ENCODE measurements at regions not wholly inside any gene's neighbourhood (a gene's known extent, or its start where the extent isn't known, plus 50 kb on each side); places are given as distances from the start of the nearest gene placed in this dataset.

DNA sequence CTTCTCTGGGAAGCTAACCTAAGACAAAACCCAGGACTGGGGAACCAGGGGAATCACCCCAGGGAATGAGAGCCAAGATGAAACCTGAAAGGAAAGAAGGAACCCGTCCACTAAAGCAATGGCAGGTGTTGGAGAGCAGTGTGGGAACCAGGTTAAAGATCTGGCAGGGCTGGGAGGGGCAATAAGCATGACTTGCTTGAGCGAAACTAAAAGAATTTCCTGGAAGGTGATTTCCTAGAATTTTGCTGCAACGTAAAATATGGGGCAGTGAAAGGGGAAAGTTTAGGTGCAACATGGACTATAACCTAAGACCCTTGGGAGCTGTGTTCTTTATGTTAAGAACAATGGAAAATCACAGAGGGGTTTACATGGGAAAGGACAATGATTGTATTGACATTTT lies 126.2 kb upstream of the SSTR4 start:
- in situ Hi-C loops (cut with MboI; ENCODE audit: low sequenced_read_pairs): no loop called here

DNA sequence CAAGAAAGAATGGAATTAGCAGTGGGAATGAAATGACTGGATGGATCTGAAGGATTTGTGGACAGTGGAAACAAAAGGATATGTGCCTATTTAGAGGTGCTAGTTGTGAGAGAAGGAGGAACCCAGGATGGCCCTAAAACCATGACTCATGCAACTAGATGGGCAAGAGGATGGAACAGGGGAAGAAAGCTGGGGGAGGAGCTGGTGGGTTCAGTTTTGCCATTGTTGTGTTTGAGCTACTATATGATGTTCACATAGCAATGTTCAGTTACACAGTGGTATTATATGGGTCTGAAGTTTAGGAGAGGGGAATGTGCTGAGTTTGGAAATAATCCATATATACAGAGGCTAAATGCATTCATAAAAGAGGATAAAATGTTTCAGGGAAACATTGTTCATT lies 125.7 kb upstream of the SSTR4 start:
- in situ Hi-C loops (cut with MboI; ENCODE audit: low sequenced_read_pairs): no loop called here

DNA sequence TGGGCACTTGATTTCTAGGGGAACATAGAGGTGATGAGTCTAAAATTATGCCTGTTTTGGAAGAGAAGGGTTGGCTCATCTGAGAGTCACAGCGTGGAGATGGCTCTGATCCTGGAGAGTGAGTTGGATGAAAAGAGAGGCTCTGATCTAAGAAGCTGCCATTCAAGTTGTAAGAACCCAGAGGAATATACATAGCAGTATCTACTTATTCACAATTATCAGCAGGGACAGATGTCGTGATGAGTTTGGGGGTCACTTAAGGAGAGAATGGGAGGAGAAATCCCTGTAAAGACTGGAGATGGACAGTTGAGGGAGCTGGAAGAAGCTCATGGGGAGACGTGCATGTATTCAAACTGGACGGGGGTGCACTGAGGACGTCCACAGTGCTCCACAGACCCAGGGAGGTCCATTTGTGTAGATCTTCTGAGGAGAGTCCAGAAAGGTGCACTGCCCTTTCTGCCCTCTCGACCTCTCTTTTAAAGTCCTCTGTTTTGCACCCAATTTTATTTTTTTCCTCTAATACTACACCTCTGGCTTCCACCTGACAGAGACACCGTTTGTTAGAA lies 124.7 kb upstream of the SSTR4 start:
- in situ Hi-C loops (cut with MboI; ENCODE audit: low sequenced_read_pairs): no loop called here

DNA sequence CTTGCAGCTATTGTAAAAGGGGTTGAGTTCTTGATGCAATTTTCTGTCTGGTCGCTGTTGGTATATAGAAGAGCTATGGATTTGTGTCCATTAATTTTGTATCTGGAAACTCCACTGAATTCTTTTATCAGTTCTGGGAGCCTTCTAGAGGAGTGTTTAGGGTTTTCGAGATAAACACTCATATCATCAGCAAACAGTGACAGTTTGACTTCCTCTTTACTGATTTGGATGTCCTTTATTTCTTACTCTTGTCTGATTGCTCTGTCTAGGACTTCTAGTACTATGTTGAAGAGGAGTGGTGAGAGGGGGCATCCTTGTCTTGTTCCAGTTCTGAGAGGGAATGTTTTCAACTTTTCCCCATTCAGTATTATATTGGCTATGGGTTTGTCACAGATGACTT lies 120.8 kb upstream of the SSTR4 start:
- in situ Hi-C loops (cut with MboI; ENCODE audit: low sequenced_read_pairs): no loop called here

DNA sequence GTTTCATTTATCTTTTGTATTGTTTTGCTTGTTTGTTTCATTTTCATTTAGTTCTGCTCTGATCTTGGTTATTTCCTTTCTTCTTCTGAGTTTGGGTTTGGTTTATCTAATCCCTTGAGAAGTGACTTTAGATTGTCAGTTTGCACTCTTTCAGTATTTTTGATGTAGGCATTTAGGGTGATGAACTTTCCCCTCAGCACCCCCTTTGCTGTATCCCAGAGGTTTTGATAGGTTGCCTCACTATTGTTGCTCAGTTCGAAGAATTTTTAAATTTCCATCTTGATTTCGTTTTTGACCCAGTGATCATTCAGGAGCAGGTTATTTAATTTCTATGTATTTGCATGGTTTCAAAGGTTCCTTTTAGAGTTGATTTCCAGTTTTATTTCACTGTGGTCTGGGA lies 119.6 kb upstream of the SSTR4 start:
- in situ Hi-C loops (cut with MboI; ENCODE audit: low sequenced_read_pairs): no loop called here

DNA sequence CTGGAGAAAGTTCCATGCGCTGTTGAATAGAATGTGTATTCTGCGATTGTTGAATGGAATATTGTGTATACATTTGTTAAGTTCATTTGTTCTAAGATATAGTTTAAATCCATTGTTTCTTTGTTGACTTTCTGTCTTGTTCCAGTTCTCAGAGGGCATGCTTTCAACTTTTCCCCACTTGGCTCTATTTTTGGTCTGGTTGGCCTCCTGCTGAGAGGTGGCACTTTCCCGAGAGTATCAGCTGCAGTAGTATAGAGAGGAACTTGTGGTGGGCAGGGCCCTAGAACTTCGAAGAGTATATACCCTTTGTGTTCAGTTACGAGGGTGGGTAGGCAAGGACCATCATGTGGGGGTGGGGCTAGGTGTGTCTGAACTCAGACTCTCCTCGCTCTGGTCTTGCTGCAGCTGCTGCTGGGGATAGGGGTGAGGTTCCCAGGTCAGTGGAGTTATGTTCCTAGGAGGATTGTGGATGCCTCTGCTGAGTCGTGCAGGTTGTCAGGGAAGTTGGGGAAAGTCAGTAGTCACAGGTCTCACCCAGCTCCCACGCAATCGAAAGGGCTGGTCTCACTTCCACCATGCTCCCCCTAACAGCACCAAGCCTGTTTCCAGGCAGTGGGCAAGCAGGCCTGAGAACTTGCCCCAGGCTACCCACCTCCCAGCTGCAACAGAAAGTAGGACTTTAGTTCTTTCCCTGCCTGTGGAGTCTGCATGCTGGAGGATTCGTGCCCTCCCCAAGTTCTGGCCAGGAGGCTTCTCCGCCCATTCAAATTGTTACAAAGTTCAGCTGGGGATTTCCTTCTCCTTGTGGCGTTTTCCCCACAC lies 118.9 kb upstream of the SSTR4 start:
- in situ Hi-C loops (cut with MboI; ENCODE audit: low sequenced_read_pairs): no loop called here

DNA sequence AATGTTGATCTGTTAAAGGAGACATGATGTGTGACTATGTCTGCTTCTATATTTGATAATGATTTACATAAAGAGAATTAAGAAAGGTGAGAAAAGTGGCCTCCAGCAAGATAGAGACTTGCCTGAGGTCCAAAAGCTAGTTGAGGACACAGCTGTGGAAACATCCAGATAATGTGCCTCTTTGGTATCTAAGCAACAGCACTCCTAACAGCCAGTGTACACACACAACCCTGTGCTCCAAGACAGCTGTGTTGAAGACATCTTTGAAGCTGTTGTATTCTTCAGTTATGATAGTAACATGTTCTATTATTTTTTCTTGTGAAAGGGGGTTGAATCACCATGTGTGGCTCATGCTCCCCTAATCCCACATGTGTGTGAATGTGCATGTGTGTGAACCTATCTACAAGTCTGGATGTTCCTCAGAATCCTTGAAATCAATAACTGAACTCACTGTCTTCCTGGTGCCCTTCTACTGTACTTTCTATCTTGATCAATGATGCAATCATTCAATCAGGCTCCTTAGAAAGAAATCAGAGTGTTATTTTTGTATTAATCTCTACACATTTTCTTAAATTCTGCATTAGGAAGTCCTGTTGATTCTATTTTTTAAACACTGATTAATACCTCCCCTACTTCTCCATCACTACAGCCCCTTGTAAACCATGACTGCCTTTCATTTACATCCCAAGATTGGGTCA lies 116.7 kb upstream of the SSTR4 start:
- in situ Hi-C loops (cut with MboI; ENCODE audit: low sequenced_read_pairs): no loop called here

DNA sequence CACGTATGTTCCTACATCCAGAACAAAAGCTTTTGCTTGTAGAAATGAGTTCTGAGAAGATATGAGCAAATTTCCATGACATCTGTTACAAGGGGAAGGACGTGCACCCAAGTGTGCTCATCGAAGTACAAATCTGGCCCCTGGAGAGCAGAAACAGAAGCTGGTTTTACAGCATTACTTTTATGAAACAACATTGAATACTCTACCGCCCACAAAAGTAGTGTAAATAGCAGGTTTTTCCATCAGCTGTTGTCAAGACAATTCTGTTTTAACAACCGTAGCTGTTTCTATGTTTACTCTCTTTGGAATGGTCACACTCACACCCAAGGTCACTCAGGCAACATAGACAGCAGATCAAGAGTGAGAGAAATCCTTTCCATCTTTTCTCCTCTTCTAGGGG lies 114.2 kb upstream of the SSTR4 start:
- in situ Hi-C loops (cut with MboI; ENCODE audit: low sequenced_read_pairs): no loop called here

DNA sequence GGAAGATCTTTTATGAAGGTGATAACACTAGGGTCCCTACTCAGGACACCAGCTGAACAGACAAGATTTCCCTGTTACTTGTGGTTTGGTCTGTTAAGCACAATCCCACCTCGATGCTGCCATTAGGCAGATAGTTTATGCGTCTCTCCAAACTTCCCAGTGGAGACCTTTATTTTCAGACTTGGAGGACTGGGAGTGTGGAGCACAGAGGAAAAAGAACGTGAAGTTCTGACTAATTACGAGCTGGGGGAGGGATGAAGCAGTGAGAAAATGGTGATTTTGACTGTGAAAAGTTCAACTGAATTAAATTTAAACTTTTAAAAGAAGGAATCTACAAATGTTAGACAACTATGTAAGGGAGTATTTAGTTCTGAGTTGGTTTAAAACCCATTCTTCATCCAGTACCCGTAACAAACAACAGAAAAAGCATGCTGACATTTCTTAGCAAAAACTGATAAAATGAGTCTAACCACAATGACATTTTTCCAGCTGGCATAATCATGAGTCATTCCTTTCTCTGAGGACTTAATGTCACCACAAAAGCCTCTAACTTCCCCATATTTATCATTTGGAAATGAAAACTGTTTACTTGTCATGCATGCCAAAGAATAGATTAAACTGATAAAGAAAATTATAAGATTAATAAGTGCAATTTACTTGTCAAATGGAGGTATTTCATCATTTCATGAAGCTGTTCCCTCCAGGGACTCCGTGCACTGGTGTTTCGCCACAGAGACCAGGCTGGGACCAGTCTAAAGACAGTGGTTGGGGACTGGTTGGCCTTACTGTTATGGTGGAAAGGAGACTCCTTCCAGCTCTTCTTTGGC lies 113.3 kb upstream of the SSTR4 start:
- in situ Hi-C loops (cut with MboI; ENCODE audit: low sequenced_read_pairs): no loop called here

DNA sequence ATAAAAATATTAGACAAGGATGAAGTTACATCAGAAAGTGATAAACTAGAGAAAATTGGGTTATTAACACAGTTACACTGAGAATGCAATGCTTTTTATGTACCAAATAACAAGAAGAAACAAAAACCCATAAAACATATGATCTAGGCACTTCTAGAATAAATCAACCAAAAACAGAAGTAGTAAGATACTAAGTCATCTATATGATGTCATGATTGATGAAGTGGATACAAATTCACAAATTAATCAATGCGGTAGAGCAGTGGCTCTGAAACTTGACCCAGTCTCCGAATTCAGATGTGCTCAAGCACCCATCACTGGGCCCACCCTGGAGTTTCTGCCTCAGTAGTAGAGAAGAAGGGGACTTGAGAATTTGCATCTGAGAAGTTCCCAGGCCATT lies 112.1 kb upstream of the SSTR4 start:
- in situ Hi-C loops (cut with MboI; ENCODE audit: low sequenced_read_pairs): no loop called here

DNA sequence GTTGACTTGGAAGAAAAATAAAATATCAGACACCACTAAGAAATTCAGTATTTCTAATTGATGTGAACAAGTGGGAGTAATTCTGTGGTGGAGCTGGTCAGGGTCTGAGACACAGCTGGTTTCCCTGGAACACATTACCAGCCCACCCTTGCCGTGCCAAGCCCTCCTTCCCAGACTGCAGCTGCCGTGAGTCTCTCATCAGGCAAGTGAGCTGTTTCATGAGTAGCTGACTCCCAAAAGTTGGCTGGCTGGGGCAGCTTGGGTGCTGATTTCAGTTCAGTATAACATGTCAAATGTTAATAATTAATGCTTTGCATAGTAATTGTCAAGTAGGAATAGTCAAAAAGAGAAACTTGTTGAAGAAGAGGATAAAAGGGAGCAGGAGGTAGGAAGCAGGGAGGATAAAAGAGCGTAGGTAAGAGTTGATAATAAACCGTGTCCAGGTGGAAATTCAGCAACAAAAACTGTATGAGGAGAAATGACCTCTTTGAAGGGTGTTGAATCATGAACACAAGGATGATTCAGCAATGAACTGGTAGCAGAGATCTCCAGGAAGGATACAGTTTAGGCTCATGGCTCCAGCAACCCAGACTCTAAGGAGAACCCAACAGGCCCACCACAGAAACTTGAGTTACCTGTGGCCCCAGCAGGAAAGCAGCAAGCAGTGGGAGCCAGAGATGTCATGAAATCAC lies 110.9 kb upstream of the SSTR4 start:
- in situ Hi-C loops (cut with MboI; ENCODE audit: low sequenced_read_pairs): no loop called here

DNA sequence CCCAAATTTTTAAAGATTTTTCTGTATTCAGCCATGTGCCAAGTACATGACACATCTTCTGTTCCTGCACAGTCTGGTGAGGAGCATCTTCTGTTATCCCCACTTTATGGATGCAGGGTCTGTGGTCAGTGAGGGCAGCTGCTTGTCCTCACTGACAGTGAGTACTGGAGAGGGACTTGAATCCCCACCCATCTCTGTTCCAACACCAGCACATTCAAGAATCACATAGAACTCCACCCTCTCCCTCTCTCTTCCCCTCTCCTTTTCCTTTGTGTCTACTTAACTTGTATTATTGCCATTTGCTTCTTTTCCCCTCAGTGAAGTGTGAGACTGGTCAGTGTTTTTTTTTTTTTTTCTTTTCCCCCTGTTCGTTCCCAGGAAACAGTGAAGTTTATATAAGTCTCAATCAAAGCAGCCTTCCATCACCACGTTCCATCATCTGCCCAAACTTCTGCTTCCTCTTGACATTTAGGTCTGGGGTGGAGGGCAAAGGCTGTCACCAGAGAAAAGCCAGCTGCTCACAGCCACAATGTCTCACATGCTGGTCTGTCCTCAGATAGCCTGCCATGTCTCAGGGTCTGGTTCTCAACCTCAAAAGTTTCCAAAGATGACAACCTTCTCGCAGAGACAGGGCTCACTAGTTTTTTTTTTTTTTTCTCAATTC lies 110.0 kb upstream of the SSTR4 start:
- in situ Hi-C loops (cut with MboI; ENCODE audit: low sequenced_read_pairs): no loop called here

DNA sequence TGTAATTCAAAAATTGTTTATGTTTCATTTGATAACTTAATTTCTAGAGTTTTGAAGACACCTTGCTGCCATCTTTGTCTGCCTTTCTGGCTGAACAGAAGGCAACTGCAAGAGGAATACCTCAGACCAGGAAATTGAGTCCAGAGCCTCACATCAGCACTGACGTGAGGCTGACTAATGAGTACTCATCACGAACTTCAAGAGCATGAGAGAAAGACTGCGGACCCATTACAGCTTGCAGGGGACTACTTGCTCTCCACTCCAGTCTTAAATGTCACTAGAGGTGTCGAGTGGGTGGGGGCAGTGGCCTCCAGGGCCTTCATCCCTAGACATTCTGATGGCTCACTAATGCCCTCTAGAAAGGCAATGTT lies 109.5 kb upstream of the SSTR4 start:
- in situ Hi-C loops (cut with MboI; ENCODE audit: low sequenced_read_pairs): no loop called here

DNA sequence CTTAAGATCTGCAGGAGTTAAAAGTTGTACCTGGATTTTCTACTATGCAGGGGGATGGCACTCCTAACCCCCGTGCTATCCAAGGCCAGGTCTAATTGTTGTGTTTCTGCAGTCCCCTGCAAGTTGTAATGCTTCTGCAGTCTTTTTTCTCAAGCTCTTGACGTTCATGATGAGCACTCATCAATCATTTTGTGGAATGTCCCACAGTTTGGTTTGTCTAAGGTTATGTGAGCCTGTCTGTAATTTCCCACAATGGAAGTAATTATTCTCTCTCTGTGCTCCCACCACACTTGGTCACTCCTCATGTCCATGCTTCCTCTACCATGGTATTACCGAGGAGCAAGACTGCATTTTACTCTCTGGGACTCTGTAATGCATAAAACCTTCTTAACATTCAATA lies 107.6 kb upstream of the SSTR4 start:
- in situ Hi-C loops (cut with MboI; ENCODE audit: low sequenced_read_pairs): no loop called here

DNA sequence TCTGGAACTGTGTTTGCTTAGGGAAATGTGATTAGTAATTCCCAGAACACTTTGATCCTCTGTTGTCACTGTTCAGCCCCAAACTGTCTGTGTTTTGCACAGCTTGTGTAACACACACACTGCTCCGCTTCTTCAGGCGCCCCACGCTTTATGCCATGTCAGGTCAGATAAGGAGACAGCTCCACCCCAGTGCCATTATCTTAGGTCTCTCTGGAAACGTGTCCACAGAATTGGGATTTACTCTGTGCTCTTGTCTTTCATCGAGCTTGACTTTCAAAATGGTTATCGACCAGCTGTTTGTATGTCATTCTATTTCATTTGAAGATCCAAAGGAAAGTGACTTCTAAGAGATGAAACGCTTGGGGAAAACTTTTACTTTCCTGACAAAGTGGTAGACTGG lies 106.4 kb upstream of the SSTR4 start:
- in situ Hi-C loops (cut with MboI; ENCODE audit: low sequenced_read_pairs): no loop called here

DNA sequence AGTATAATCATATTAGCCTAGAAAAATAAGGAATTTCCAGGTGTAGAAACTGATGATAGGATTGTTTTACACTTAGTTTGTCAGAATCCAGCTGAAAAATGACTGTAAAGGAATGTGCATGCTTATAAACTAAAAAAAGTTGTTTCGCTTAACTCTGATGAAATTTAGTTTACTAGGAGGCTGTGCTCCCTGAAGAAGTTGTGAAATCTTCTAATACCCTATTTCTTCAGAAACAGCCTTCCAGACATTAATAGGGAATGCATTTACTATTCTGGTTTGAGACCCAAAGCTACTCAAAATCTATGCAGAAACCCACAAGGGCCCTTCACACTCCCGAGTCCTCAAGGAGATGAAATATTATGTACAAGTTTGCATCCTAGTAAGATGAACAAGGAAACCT lies 105.5 kb upstream of the SSTR4 start:
- in situ Hi-C loops (cut with MboI; ENCODE audit: low sequenced_read_pairs): no loop called here

DNA sequence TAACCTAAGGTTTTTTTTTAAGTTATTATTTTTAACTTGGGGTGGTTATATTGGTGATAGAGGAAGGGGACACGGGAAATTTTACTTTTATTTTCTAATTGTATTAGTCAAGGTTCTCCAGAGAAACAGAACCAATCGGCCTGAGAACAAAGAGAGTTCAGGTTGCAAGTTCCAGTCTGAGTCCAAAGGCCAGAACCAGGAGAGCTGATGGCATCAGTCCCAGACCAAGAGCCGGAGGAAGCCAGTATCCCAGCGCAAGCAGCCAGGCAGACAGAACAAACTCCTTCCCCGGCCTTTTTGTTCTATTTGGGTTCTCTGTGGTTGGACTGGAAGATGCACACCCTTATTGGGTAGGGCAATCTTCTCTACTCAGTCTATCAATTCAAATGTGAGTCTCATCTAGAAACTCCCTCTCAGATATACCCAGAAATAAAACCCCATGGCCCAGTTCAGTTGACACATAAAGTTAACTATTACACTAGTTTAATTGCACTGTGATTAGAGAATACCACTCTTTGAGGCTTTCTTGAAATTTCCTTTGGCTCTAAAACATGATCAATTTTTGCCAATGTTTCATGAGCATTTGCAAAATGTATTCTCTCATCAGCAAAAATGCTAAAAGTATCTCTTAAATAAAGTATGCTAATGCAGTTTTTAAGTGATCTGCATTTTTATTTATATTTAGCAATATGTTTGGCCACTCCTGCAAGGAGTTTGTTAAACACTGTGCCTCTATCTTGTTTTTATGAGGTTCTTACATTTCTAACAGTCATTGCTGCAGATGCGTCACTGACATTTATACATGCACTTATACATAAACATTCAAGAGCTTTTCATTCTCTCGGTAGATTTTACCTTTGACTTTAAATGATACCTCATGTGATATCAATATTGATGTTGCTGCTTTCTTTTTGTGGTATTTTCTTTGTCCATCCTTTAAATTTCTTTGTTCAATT lies 103.2 kb upstream of the SSTR4 start:
- in situ Hi-C loops (cut with MboI; ENCODE audit: low sequenced_read_pairs): no loop called here

DNA sequence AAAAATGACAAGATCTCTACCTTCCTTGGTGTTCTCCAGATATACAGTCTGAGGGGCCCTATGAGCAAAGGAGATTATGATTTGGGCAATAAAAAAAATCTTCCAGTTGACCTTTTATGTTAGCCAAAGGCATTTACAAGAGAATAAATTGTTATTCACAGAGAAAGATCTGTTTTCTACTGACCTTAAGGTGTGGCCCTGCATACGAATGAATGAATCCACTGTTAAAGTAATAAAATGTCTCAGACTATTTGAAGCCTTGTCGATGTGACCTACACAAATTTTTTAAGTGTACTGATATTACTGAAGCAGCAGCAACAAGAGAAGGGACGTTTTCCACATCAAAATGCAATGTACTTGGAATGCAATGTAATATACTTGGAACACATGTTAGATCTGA lies 95.9 kb upstream of the SSTR4 start:
- in situ Hi-C loops (cut with MboI; ENCODE audit: low sequenced_read_pairs): no loop called here

DNA sequence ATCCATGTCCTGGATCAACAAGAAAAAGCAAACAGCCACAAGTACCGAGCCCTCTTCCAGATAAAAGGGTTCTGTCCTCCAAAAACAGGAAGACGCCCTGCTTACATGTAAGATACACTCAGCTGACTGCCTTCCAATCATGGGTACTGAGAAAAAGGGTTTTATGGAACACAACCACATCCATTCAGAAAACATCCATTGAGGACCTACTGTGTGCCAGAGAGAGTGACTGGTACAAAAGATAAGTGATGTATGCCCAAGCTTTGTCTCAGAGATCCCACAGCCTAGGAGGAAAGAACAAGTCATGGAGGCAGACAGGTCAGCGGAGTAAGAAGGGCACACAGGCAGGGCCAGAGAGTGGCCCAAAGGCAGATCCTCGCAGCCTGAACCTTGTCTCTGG lies 94.8 kb upstream of the SSTR4 start:
- in situ Hi-C loops (cut with MboI; ENCODE audit: low sequenced_read_pairs): no loop called here

Measured in HL-60/S4 treated with phorbol 12-myristate 13-acetate at 8.2 ng/mL for 4 days and 3 days (cell line).